D721Med (cell line): ENCODE measurements at regions not wholly inside any gene's neighbourhood (a gene's known extent, or its start where the extent isn't known, plus 50 kb on each side); places are given as distances from the start of the nearest gene placed in this dataset.

Source experiments
- DNase-seq: peaks from one replicate; pipeline ENCODE4 v3.0.0; 2011; ENCODE audit warnings: low spot score; ENCODE audit not compliant: insufficient read length
- FAIRE-seq: peaks from 2 replicates; lab custom pipeline; 2011; peaks lifted over from hg19 to GRCh38; lab: Jason Lieb, UNC
- CTCF ChIP-seq: IDR thresholded peaks from 2 replicates; pipeline ENCODE4 v1.5.1; 2012; ENCODE audit warnings: mild to moderate bottlenecking, control low read depth; ENCODE audit not compliant: insufficient read depth; ENCODE audit errors: missing control alignments

GRCh38 chr2:207397917-207398655, 131.7 kb upstream of the CREB1 start:
- no peak for TF ChIP-seq CTCF
- FAIRE-seq (no peak), DNase-seq (no peak)

GRCh38 chr2:207399301-207399700, 130.5 kb upstream of the CREB1 start:
- no peak for DNase-seq
- no peak for TF ChIP-seq CTCF
- FAIRE-seq, result no peak

- no peak for FAIRE-seq
- no peak for TF ChIP-seq CTCF
- DNase-seq, result no peak
These were observed 128.4 kb upstream of the CREB1 start for GRCh38 chr2:207401338-207401737.

- DNase-seq, result no peak
- FAIRE-seq, result no peak
- no peak for TF ChIP-seq CTCF
These were observed 126.6 kb upstream of the CREB1 start for GRCh38 chr2:207403141-207403540.

GRCh38 chr2:207403950-207404349, 125.8 kb upstream of the CREB1 start:
- no peak for DNase-seq
- no peak for TF ChIP-seq CTCF
- no peak for FAIRE-seq

- no peak for TF ChIP-seq CTCF
- FAIRE-seq, result no peak
- DNase-seq, result no peak
These were observed 124.6 kb upstream of the CREB1 start for GRCh38 chr2:207405150-207405549.

- TF ChIP-seq CTCF, result no peak
- FAIRE-seq (no peak), DNase-seq (no peak)
These were observed 121.5 kb upstream of the CREB1 start for GRCh38 chr2:207408086-207408794.
